ENCODE measurements at regions not wholly inside any gene's neighbourhood (a gene's known extent, or its start where the extent isn't known, plus 50 kb on each side); places are given as distances from the start of the nearest gene placed in this dataset.

DNA sequence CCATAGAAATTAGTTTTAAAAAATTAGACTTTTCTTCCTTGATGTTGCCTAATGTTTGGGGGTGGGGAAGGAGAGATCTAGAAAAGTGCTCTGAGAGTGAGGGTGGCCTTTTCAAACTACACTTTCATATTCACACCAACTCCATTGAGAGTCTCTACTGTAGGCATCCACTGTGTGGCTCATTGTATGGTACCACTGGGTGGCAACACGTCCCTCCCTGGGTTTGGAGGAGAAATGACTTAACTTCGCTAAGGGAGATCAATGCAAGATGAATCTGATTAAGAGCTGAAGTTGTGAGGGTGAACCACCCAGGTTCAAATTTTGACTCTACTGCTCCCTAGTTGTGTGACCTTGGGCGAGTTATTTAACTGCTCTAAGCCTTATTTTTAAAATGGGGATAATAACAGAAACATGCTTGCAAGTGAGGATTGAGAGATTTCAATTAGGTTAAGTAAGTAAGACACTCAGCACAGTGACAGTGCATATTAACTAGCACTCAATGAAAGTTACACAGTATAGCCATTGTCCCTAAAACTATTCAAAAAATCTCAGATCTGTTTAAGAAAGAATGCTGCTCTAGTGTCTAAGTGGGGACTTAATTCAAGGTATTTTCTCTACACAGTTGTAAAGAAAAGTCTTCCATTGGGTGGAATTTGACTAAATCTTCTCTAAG, 193.5 kb upstream of the CNR1 start:
- no peak for TF ChIP-seq POLR2AphosphoS5 (IDR thresholded peaks at IDR 0.05; ENCODE audit: borderline replicate concordance, low read depth, low read length)
- no peak for TF ChIP-seq EZH2 (IDR thresholded peaks at IDR 0.05)
- TF ChIP-seq FOXP2 (optimal IDR thresholded peaks at IDR 0.05; ENCODE audit: control extremely low read depth, extremely low read length, insufficient read depth), result no peak
